Uterus (tissue), 3 donors: ENCODE measurements at regions not wholly inside any gene's neighbourhood (a gene's known extent, or its start where the extent isn't known, plus 50 kb on each side); places are given as distances from the start of the nearest gene placed in this dataset.

Experiments used
- DNase-seq, 2 donors: peaks; one replicate each; pipeline ENCODE4 v3.0.0-alpha.2; 2019 to 2020
- H3K27ac ChIP-seq, 2 donors: fragments of 200-600 bp; sonication (generic); 1 replicate in 1 of 2; 2 replicates in 1 of 2; pipeline ENCODE4 v1.5.1; 2016 to 2018
- H3K27me3 ChIP-seq, 2 donors: fragments of 200-600 bp; sonication (generic); one replicate each; pipeline ENCODE4 v1.5.1; 2018 to 2019; ENCODE audit warnings: control low read depth in 1 of 2
- H3K36me3 ChIP-seq, 2 donors: fragments of 200-600 bp; sonication (generic); one replicate each; pipeline ENCODE4 v1.5.1; 2019; ENCODE audit warnings: control low read depth in 1 of 2
- H3K4me1 ChIP-seq, 2 donors: fragments of 200-600 bp; sonication (generic); one replicate each; pipeline ENCODE4 v1.5.1; 2018 to 2019; ENCODE audit warnings: control low read depth in 1 of 2
- H3K4me3 ChIP-seq, 2 donors: fragments of 200-600 bp; sonication (generic); 1 replicate in 1 of 2; 2 replicates in 1 of 2; pipeline ENCODE4 v1.5.1; 2018 to 2019; ENCODE audit warnings: mild to moderate bottlenecking in 1 of 2
- H3K9me3 ChIP-seq, 2 donors: fragments of 200-600 bp; sonication (generic); one replicate each; pipeline ENCODE4 v1.5.1; 2019; ENCODE audit warnings: control low read depth in 1 of 2
- CTCF ChIP-seq, 4 experiments: fragments of 200-600 bp in 2 of 4; fragments of 450-650 bp in 2 of 4; sonication (generic) in 2 of 4; IDR thresholded peaks; one replicate each; pipeline ENCODE4 v1.5.1; 2016 to 2019; ENCODE audit warnings: antibody characterized with exemption in 4 of 4, mild to moderate bottlenecking in 2 of 4, moderate library complexity in 1 of 4
- POLR2A ChIP-seq, 2 donors: fragments of 450-650 bp; IDR thresholded peaks; one replicate each; pipeline ENCODE4 v1.6.1; 2016; ENCODE audit warnings: antibody characterized with exemption in 2 of 2, mild to moderate bottlenecking in 1 of 2, moderate library complexity in 1 of 2
- intact Hi-C: fragments of 100-400 bp; cut with DNase I; formaldehyde crosslinking; loops from one replicate; pipeline ENCODE4 v1.15.1; 2023; ENCODE audit warnings: low total_unique reads
- donor health status: DM: yes; HTN: yes; CAD: no.

- intact Hi-C loops, result no loop called here
- H3K36me3 ChIP-seq, result no peaks in the 10 kb centered on the region
- no peak overlapping the region for H3K27ac ChIP-seq
- no peak for DNase-seq
- H3K27me3 ChIP-seq, result peaks cover 0 to 3% of the 10 kb centered on the region in 2 donors
- H3K4me3 ChIP-seq, result no peak overlapping the region
- H3K4me1 ChIP-seq, result no peaks in the 10 kb centered on the region
- TF ChIP-seq CTCF (IDR thresholded peaks at IDR 0.05) (no peak), POLR2A (IDR thresholded peaks at IDR 0.05) (no peak)
- H3K9me3 ChIP-seq, result no peaks in the 10 kb centered on the region
Measured at GRCh38 chr5:29239606-29240005, 1953.9 kb upstream of the CDH6 start.

- intact Hi-C loops, result no loop called here
- Histone ChIP-seq H3K9me3 (no peaks in the 10 kb centered on the region), H3K4me3 (no peak overlapping the region), H3K27ac (no peak overlapping the region), H3K36me3 (no peaks in the 10 kb centered on the region), H3K4me1 (no peaks in the 10 kb centered on the region), H3K27me3 (peaks cover 0 to 3% of the 10 kb centered on the region in 2 donors)
- DNase-seq, result no peak
- no peak for TF ChIP-seq CTCF (IDR thresholded peaks at IDR 0.05)
Measured at GRCh38 chr5:29238115-29238514, 1955.4 kb upstream of the CDH6 start.

- no peak overlapping the region for H3K4me3 ChIP-seq
- H3K27me3 ChIP-seq, result peaks cover 0 to under 1% of the 10 kb centered on the region in 2 donors
- intact Hi-C loops, result no loop called here
- no peaks in the 10 kb centered on the region for H3K4me1 ChIP-seq
- H3K36me3 ChIP-seq, result no peaks in the 10 kb centered on the region
- no peak overlapping the region for H3K27ac ChIP-seq
- no peaks in the 10 kb centered on the region for H3K9me3 ChIP-seq
- TF ChIP-seq CTCF (IDR thresholded peaks at IDR 0.05) (no peak), POLR2A (IDR thresholded peaks at IDR 0.05) (no peak)
- no peak for DNase-seq
Measured at GRCh38 chr5:29231154-29231553, 1962.3 kb upstream of the CDH6 start.

- Histone ChIP-seq H3K9me3 (no peaks in the 10 kb centered on the region), H3K4me1 (no peaks in the 10 kb centered on the region), H3K36me3 (no peaks in the 10 kb centered on the region), H3K27ac (no peak overlapping the region), H3K27me3 (no peaks in the 10 kb centered on the region), H3K4me3 (no peak overlapping the region)
- DNase-seq, result no peak
- TF ChIP-seq CTCF (IDR thresholded peaks at IDR 0.05), result no peak
- TF ChIP-seq POLR2A (IDR thresholded peaks at IDR 0.05), result no peak
- intact Hi-C loops, result no loop called here
Measured at GRCh38 chr5:29230591-29230990, 1962.9 kb upstream of the CDH6 start.

- Histone ChIP-seq H3K9me3 (no peaks in the 10 kb centered on the region), H3K36me3 (no peaks in the 10 kb centered on the region), H3K4me1 (no peaks in the 10 kb centered on the region), H3K27ac (no peak overlapping the region), H3K4me3 (no peak overlapping the region), H3K27me3 (no peaks in the 10 kb centered on the region)
- DNase-seq, result no peak
- intact Hi-C loops, result no loop called here
- TF ChIP-seq POLR2A (IDR thresholded peaks at IDR 0.05) (no peak), CTCF (IDR thresholded peaks at IDR 0.05) (no peak)
Measured at GRCh38 chr5:29229461-29229860, 1964.0 kb upstream of the CDH6 start.
